ENCODE measurements at regions not wholly inside any gene's neighbourhood (a gene's known extent, or its start where the extent isn't known, plus 50 kb on each side); places are given as distances from the start of the nearest gene placed in this dataset.

DNA sequence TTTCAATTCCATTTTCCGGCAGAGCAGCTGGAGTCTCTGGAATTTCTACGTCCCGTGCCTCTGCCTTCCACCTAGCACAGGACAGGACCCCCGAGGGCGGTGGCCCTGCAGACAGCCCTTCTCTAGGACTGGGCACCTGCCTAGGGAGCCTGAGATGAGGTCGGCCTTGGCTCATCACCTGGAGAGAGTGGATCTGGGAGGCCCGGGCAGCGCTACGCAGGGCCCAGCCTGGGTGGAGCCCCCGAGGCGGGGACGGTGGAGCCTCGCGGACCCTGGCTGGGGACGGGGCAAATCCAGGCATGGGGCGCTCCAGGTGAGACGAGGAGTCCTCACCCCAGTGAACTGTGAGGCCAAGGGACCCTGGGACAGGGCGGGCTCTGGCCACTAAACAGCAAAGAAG, 114.5 kb downstream of the MTRR start:
- no peaks in the 10 kb centered on the region for H3K9me3 Mint-ChIP-seq
- H3K36me3 Mint-ChIP-seq (ENCODE audit: low read depth), result no peaks in the 10 kb centered on the region
- H3K27me3 Mint-ChIP-seq (ENCODE audit: insufficient read depth), result no peaks in the 10 kb centered on the region
- Histone ChIP-seq H3K27ac (ENCODE audit: low read depth, low read length) (no peak overlapping the region), H3K36me3 (ENCODE audit: control insufficient read depth, insufficient read depth, low read length) (no peaks in the 10 kb centered on the region), H3K27me3 (ENCODE audit: control insufficient read depth, insufficient read depth, low read length, poor library complexity, severe bottlenecking) (no peaks in the 10 kb centered on the region), H3K9ac (ENCODE audit: extremely low read depth, low read length, poor library complexity, severe bottlenecking) (no peak overlapping the region), H3K4me1 (ENCODE audit: control insufficient read depth, insufficient read depth, low read length) (no peaks in the 10 kb centered on the region), H3K4me3 (ENCODE audit: low read length) (no peak overlapping the region), H3K9me3 (ENCODE audit: control insufficient read depth, low read length) (no peaks in the 10 kb centered on the region)
- 90 to 100% methylated on average over 3 to 18 of the region's 18 CpGs for WGBS, 2 experiments (ENCODE audit: insufficient coverage in 1 of 2, insufficient read length in 1 of 2)
- no peak for DNase-seq
- no peaks in the 10 kb centered on the region for H3K4me1 Mint-ChIP-seq
- TF ChIP-seq, protein P1, sequence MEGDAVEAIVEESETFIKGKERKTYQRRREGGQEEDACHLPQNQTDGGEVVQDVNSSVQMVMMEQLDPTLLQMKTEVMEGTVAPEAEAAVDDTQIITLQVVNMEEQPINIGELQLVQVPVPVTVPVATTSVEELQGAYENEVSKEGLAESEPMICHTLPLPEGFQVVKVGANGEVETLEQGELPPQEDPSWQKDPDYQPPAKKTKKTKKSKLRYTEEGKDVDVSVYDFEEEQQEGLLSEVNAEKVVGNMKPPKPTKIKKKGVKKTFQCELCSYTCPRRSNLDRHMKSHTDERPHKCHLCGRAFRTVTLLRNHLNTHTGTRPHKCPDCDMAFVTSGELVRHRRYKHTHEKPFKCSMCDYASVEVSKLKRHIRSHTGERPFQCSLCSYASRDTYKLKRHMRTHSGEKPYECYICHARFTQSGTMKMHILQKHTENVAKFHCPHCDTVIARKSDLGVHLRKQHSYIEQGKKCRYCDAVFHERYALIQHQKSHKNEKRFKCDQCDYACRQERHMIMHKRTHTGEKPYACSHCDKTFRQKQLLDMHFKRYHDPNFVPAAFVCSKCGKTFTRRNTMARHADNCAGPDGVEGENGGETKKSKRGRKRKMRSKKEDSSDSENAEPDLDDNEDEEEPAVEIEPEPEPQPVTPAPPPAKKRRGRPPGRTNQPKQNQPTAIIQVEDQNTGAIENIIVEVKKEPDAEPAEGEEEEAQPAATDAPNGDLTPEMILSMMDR (conservative IDR thresholded peaks at IDR 0.05), result no peak
- H3K27ac Mint-ChIP-seq, result no peak overlapping the region
- no peak overlapping the region for H3K4me3 Mint-ChIP-seq

DNA sequence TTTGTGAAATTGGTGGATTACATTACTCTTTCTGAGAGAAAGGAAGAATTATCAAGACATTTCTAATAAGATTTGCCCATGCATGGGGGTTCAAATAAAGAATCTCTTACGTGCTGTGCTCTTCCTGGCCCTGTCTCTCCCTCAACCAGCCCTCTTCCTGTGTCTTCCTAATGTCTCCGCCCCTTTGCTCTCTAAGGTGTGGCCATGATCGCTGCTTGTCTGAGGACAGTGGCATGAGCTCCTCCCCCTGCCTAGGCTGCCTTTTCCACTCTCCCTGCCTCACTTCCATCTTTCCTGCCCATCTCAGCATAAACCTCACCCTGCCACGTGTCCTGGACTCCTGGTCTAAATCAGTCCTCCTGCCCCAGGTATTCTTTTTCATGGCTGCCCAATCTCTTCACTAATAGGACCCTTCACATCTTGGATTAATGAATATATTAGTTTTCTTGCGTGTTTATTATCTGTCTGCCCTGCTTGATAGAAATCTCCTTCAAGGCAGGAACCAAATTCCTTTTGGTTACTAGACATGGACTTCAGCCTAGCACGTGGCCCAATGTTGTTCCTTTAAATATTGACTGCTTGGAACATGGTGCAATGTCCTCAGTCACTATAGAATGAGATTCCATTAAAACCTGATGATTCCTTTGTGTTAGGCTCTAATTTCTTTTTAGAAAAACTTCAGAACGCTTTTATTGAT, 122.3 kb downstream of the MTRR start:
- Histone ChIP-seq H3K27me3 (ENCODE audit: control insufficient read depth, insufficient read depth, low read length, poor library complexity, severe bottlenecking) (no peaks in the 10 kb centered on the region), H3K4me3 (ENCODE audit: low read length) (no peak overlapping the region), H3K9me3 (ENCODE audit: control insufficient read depth, low read length) (no peaks in the 10 kb centered on the region), H3K36me3 (ENCODE audit: control insufficient read depth, insufficient read depth, low read length) (no peaks in the 10 kb centered on the region), H3K4me1 (ENCODE audit: control insufficient read depth, insufficient read depth, low read length) (no peaks in the 10 kb centered on the region), H3K27ac (ENCODE audit: low read depth, low read length) (no peak overlapping the region), H3K9ac (ENCODE audit: extremely low read depth, low read length, poor library complexity, severe bottlenecking) (no peak overlapping the region)
- Mint-ChIP-seq H3K4me1 (no peaks in the 10 kb centered on the region), H3K36me3 (ENCODE audit: low read depth) (no peaks in the 10 kb centered on the region), H3K27me3 (ENCODE audit: insufficient read depth) (peaks cover 3% of the 10 kb centered on the region), H3K27ac (no peak overlapping the region), H3K4me3 (no peak overlapping the region), H3K9me3 (no peaks in the 10 kb centered on the region)
- peak; percentile 74 for DNase-seq
- WGBS, 2 experiments (ENCODE audit: insufficient coverage in 1 of 2, insufficient read length in 1 of 2), result 79 to 83% methylated on average over 5 to 7 of the region's 7 CpGs
- TF ChIP-seq, protein P1 (conservative IDR thresholded peaks at IDR 0.05), result no peak

DNA sequence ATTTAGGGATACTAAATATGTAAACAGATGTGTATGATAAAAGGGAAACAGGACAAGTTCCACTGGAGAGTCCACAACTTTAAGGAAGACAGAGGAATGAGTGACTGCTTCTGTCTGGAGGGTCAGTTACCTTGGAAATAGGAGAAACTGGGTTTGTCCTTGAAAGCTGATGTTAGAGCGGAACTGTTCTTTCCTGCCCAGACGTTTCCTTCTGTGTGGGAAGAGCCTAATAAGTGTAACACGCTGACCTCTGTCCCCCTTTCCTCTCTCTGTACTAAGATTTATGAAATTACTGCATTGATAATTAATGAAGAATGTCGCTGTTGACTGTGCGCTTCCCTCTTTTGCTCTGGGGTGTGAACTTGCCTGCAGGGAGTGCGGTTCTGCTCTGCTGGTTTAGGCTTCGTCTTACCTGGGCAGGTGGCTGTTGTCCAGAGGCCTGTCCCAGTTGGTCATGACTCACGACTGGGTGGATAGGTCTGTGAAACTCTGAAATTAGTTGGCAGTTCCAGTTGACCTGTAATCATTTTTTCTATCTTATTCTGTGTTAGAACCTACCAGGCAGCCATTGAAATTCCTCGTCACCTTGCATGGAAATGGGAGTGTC, 126.8 kb downstream of the MTRR start:
- Mint-ChIP-seq H3K27ac (no peak overlapping the region), H3K9me3 (no peaks in the 10 kb centered on the region), H3K4me3 (no peak overlapping the region), H3K4me1 (no peaks in the 10 kb centered on the region), H3K36me3 (ENCODE audit: low read depth) (no peaks in the 10 kb centered on the region), H3K27me3 (ENCODE audit: insufficient read depth) (peaks cover 13% of the 10 kb centered on the region)
- H3K9ac ChIP-seq (ENCODE audit: extremely low read depth, low read length, poor library complexity, severe bottlenecking), result no peak overlapping the region
- H3K4me3 ChIP-seq (ENCODE audit: low read length), result no peak overlapping the region
- WGBS, 2 experiments (ENCODE audit: insufficient coverage in 1 of 2, insufficient read length in 1 of 2), result 91 to 97% methylated on average over 5 to 9 of the region's 9 CpGs
- TF ChIP-seq, protein P1 (conservative IDR thresholded peaks at IDR 0.05), result no peak
- no peaks in the 10 kb centered on the region for H3K9me3 ChIP-seq (ENCODE audit: control insufficient read depth, low read length)
- peaks cover 11% of the 10 kb centered on the region for H3K27me3 ChIP-seq (ENCODE audit: control insufficient read depth, insufficient read depth, low read length, poor library complexity, severe bottlenecking)
- H3K27ac ChIP-seq (ENCODE audit: low read depth, low read length), result no peak overlapping the region
- H3K4me1 ChIP-seq (ENCODE audit: control insufficient read depth, insufficient read depth, low read length), result no peaks in the 10 kb centered on the region
- no peak for DNase-seq
- no peaks in the 10 kb centered on the region for H3K36me3 ChIP-seq (ENCODE audit: control insufficient read depth, insufficient read depth, low read length)

Data from endodermal cell (in vitro differentiated cells).